ENCODE measurements at regions not wholly inside any gene's neighbourhood (a gene's known extent, or its start where the extent isn't known, plus 50 kb on each side); places are given as distances from the start of the nearest gene placed in this dataset.

- no peak for DNase-seq (ENCODE audit: low spot score in 2 of 2)
- peaks cover 0 to 44% of the 10 kb centered on the region in 2 donors for H3K27me3 ChIP-seq
- intact Hi-C loops (cut with DNase I; ENCODE audit: low total_unique reads): no loop called here
- no peaks in the 10 kb centered on the region for H3K36me3 ChIP-seq
- no peaks in the 10 kb centered on the region for H3K4me1 ChIP-seq
- H3K4me3 ChIP-seq: no peak overlapping the region
- peaks cover 0 to 16% of the 10 kb centered on the region in 2 donors for H3K9me3 ChIP-seq
- no peak overlapping the region for H3K27ac ChIP-seq
- TF ChIP-seq POLR2A (IDR thresholded peaks at IDR 0.05): no peak
- no peak for TF ChIP-seq POLR2AphosphoS5 (IDR thresholded peaks at IDR 0.05)
- TF ChIP-seq CTCF (IDR thresholded peaks at IDR 0.05): no peak
Measured at GRCh38 chr10:130507461-130507860, 371.3 kb downstream of the GLRX3 start.

GRCh38 chr10:130509881-130510689, 373.9 kb downstream of the GLRX3 start:
- Histone ChIP-seq H3K4me3 (no peak overlapping the region), H3K36me3 (no peaks in the 10 kb centered on the region), H3K27ac (no peak overlapping the region), H3K9me3 (no peaks in the 10 kb centered on the region), H3K4me1 (no peaks in the 10 kb centered on the region), H3K27me3 (peaks cover 0 to 57% of the 10 kb centered on the region in 2 donors)
- TF ChIP-seq CTCF (IDR thresholded peaks at IDR 0.05) (no peak), POLR2A (IDR thresholded peaks at IDR 0.05) (no peak), POLR2AphosphoS5 (IDR thresholded peaks at IDR 0.05) (no peak)
- DNase-seq (ENCODE audit: low spot score in 2 of 2): no peak
- intact Hi-C loops (cut with DNase I; ENCODE audit: low total_unique reads): no loop called here

- Histone ChIP-seq H3K9me3 (no peaks in the 10 kb centered on the region), H3K4me1 (no peaks in the 10 kb centered on the region), H3K27ac (no peak overlapping the region), H3K4me3 (no peak overlapping the region), H3K36me3 (no peaks in the 10 kb centered on the region), H3K27me3 (peaks cover 0 to 59% of the 10 kb centered on the region in 2 donors)
- no peak for TF ChIP-seq POLR2AphosphoS5 (IDR thresholded peaks at IDR 0.05)
- TF ChIP-seq CTCF (IDR thresholded peaks at IDR 0.05): no peak
- TF ChIP-seq POLR2A (IDR thresholded peaks at IDR 0.05): no peak
- intact Hi-C loops (cut with DNase I; ENCODE audit: low total_unique reads): no loop called here
- DNase-seq (ENCODE audit: low spot score in 2 of 2): no peak
Measured at GRCh38 chr10:130510755-130511154, 374.6 kb downstream of the GLRX3 start.

- H3K4me1 ChIP-seq: no peaks in the 10 kb centered on the region
- no peak for DNase-seq (ENCODE audit: low spot score in 2 of 2)
- no peaks in the 10 kb centered on the region for H3K9me3 ChIP-seq
- H3K27me3 ChIP-seq: peaks cover 0 to 68% of the 10 kb centered on the region in 2 donors
- intact Hi-C loops (cut with DNase I; ENCODE audit: low total_unique reads): no loop called here
- no peak overlapping the region for H3K4me3 ChIP-seq
- no peak for TF ChIP-seq POLR2AphosphoS5 (IDR thresholded peaks at IDR 0.05)
- TF ChIP-seq CTCF (IDR thresholded peaks at IDR 0.05): no peak
- no peak for TF ChIP-seq POLR2A (IDR thresholded peaks at IDR 0.05)
- H3K36me3 ChIP-seq: no peaks in the 10 kb centered on the region
- no peak overlapping the region for H3K27ac ChIP-seq
Measured at GRCh38 chr10:130511766-130512165, 375.6 kb downstream of the GLRX3 start.

- Histone ChIP-seq H3K27me3 (peaks cover 0 to 68% of the 10 kb centered on the region in 2 donors), H3K4me1 (no peaks in the 10 kb centered on the region), H3K27ac (no peak overlapping the region), H3K4me3 (no peak overlapping the region), H3K36me3 (no peaks in the 10 kb centered on the region), H3K9me3 (peaks cover 0 to under 1% of the 10 kb centered on the region in 2 donors)
- DNase-seq (ENCODE audit: low spot score in 2 of 2): no peak
- intact Hi-C loops (cut with DNase I; ENCODE audit: low total_unique reads): no loop called here
- TF ChIP-seq POLR2AphosphoS5 (IDR thresholded peaks at IDR 0.05): no peak
- TF ChIP-seq CTCF (IDR thresholded peaks at IDR 0.05): no peak
- TF ChIP-seq POLR2A (IDR thresholded peaks at IDR 0.05): no peak
Measured at GRCh38 chr10:130512936-130513335, 376.7 kb downstream of the GLRX3 start.
